Activated CD4-positive, CD25-positive, alpha-beta regulatory T cell (primary cell): ENCODE measurements at regions not wholly inside any gene's neighbourhood (a gene's known extent, or its start where the extent isn't known, plus 50 kb on each side); places are given as distances from the start of the nearest gene placed in this dataset.

Source experiments
- DNase-seq, 4 experiments: peaks; one replicate each; lab custom pipeline; 2025; lab: John Stamatoyannopoulos, UW

DNA sequence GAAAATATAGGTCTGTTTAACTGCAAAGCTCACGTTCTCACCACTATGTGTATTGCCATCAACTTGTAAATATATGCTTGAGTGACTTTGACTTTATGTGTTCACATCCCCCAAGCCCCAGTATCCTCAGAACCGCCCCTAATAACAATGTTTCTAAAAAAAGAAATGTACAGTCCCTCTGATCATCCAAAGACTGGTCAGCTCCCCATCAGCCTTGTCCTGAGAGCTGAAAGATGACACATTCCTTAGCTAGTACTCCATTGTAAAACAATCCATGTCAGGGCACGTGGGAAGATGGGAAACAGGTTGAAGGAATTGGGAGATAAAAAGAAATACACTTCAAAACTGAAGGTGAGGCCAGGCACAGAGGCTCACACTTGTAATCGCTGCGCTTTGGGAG is 279.4 kb upstream of the WWC1 start:
- no peak for DNase-seq

DNA sequence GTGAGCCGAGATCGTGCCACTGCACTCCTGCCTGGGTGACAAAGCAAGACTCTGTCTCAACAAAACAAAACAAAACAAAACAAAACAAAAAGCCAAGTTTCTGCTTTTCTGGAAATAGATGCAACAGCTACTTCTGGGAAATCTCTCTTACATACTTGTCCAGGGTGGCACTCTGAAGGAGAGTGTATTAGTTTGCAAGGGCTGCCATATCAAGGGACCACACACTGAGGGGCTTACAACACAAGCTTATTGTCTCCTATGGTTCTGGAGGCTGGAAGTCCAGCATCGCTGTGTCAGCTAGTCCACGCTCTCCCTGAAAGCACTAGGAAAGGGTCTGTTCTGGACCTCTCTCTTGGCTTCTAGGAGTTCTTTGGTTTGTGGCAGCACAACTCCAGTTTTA is 277.9 kb upstream of the WWC1 start:
- no peak for DNase-seq

- no peak for DNase-seq
Measured at GRCh38 chr5:168014433-168015123, 276.9 kb upstream of the WWC1 start.

- DNase-seq: no peak
Measured at GRCh38 chr5:168015506-168015905, 275.9 kb upstream of the WWC1 start.

DNA sequence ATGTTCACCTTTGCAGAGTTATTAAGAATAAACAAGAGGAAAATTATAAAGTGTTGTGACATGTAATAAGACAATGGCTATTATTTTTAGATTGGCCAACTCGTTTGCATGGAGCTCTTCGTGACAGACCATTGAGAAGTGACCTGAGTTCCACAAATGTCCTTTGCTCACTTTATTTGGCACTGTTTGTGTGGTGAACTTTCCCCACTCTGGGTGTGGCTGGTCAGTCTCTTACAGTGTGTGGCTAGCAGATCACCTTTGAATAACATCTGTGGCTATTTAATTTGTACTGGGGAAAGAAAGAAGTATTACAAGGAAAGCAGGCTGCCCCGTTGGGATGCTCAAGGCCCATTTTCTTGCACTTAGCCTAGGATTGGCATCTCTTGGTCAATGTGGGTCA is 274.1 kb upstream of the WWC1 start:
- no peak for DNase-seq

DNA sequence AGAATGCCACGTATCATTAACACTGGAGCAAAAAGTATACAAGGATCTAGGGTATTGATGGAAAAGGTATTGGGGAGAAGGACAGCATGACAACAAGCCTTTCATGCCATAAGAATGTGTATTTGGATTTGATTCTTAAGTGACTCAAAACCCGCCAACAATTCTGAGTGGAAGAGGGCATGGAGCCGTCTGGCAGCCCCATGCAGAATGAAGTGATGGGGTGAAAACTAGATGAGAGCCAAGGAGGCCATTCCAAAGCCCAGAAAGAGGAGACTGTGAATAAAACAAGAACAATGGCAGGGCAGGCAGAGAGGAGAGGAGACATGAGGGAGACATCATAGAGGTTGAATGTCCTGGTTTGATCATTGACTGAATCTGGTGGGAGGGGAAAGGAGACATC is 272.3 kb upstream of the WWC1 start:
- no peak for DNase-seq

DNA sequence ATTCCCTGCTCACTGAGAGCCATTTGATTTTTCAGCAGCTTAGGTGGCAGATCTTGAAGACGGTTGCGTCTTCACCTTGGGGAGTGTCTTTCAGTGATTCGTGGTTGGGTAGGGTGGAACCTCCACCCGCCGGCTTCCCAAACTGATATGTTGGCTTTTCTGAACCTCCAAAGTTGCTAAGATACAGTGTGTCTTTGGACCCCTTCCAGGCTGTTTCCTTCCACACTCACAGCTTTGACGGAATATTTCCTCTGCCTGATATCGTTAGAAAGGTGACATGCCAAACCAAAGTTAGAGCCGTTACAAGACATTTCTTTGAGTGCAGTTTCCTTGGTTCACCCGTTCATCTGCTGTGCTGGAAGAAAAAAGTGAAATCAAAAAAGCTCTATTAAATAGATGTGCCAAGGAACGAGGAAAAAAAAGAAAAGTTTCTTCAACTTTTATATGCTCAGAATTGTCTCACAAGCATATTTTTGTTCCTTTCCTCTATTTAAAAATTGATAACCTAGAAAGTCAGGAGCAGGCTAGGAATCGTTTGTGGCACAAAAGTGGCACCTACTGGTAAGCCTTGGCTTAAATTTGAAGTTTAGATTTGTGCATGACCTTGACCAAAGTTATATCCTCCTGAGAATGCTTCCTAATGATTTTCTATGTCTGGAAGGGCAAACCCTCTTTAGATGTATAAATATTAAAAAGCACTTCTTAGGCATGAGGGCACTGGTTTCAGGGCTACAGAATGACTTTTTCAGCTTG is 270.7 kb upstream of the WWC1 start:
- no peak for DNase-seq

GRCh38 chr5:168022446-168023169 is 268.8 kb upstream of the WWC1 start:
- DNase-seq: no peak

DNA sequence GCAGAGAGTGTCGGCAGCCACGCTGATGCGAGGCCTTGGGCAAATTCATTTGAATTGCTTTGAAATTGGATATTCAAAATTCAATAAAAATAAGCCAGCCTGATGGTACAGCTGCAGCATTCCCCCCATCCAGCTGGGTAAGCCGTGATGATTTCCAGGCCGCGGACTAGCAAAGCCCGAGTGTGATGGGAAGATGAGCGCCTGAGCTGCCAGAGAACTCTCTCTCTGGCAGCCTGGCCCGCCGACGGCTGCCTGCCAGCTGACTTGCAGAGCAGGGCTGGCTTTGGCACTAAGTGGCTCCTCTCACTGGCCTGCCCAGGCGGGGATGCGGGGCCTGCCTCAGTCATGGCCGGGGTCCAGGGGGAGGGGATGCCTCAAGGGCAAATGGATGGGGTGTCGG is 268.3 kb upstream of the WWC1 start:
- no peak for DNase-seq

DNA sequence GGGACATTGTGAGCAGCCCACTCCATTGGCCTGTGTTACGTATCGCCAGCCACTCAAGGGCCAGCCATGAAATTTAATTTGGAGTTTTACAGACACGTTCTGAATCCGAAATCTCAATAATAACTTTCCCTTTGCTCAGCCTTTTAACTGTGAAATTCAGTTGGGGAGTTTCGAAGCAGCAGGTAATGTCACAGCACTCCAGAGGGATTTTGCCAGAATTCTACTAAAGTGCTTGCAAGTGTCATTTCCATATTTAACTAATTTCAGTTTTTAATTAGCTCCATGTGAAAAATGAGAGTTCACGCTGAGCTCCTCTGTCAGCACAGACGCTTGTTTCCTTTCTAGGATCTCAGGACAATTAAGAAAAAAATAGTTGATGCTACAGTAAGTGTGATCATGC is 267.1 kb upstream of the WWC1 start:
- DNase-seq: no peak

DNA sequence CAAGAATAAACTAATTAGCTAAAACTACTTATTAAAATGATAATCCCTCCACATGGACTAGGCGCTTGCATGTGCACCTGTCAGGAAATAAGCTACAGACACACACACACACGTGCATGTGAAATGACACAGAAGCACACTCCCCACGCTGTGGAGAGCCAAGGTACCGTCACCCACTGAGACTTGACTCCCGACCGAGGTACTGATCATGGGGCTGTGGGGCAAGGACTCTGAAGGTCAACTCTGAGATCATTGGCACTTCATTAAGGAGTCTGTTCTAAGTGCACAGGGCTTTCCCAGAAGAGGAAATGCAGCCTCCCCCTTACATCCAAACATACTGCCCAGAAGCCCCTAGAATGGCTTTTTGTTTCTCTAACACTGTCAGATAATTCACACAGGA is 264.4 kb upstream of the WWC1 start:
- no peak for DNase-seq

GRCh38 chr5:168030912-168031311 is 260.5 kb upstream of the WWC1 start:
- DNase-seq: no peak

GRCh38 chr5:168031614-168032013 is 259.8 kb upstream of the WWC1 start:
- DNase-seq: no peak

GRCh38 chr5:168039039-168039438 is 252.4 kb upstream of the WWC1 start:
- no peak for DNase-seq

GRCh38 chr5:168039566-168040248 is 251.7 kb upstream of the WWC1 start:
- DNase-seq: no peak

DNA sequence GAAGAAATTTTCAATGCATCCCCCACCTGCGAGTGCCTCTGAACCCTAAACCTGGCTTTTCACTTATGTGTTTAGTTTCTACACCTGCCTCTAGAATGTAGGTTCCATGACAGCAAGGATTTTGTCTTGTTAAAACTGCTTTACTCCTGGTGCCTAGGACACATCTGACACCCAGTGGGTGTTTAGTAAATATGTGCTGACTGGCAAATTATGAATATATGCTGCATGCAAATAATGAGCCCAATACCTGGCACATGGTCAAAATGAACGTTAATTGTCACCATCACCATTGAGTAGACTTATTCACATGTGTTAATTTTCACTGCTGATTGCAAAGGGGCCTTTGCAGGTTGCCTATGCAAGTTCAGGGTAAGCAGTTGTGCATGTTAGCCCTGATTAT is 249.9 kb upstream of the WWC1 start:
- DNase-seq: no peak

DNA sequence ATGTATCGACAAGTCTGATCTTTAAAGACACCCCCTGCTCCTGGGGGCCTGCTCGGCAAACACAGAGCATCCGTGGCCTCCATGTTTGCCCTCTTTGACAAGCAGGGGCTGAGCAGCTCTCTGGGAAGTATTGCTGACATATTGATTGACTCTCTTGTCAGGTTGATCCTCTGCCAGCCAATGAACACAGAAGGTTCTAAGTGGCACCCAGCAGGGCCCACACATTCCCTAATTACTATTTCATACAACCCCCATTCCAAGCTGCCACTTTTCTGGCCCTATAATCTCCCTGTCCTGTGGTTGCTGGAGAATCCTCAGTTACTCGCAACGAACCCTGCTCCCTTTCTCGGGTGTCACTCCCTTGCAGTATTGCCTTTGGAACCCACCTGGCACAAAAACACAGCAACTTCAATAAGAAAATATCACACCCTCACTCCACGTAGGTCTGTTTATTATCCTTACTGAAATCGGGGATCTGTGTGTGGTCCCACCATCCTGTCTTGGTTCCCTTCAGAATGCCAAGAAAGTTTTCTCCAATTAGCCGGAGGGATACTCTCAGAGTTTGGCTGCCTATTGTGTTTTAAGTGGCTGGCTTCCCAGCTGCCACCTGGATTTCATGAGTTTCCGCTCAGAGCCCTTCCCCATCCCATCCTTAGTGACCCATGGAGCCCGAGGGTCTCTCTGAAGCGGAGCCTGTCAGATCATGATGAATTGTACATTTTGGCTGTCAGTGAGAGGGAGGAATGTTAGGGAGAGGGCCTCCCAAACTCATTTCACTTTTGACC is 249.0 kb upstream of the WWC1 start:
- DNase-seq: no peak

DNA sequence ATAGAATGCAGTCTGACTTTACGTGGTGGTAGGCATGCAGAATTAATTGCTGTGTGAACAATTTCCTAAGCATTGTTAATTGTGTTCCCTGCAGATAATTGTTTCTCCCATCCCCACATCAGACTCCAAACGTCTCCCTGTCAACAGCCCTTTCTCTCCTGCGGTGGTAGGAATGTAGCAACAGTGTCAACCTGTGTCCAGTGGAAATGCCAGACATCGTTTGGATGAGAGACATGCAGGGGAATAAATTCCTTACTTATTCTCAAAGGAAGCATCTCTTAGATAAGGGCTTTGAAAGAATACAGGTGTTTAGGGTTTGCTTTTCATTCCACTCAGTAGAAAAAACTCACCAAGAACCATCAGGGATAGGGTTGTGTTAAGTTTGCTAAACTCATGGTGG is 245.3 kb upstream of the WWC1 start:
- DNase-seq: no peak

GRCh38 chr5:168047043-168047668 is 244.3 kb upstream of the WWC1 start:
- DNase-seq: no peak

DNA sequence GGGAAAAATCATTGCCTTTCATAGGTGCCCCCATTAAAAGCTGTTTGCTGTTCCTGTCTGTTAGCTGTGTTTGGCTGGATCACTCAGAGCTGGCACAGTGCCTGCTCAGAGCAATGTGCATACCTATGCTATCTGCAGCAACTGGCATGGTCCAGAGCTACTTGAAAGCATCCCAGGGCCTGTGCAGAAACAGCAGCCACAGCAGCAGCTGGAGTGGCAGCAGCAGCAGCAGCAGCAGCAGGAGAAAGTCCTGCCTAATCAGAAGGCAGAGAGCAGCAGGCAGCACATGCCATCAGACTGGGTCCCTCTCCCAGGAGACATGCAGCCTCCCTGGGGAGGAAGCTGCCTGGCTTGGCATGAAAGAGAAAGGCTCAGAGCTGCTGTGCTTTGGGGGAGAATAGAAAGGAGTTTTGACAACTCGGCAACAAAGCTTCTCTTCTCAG is 243.8 kb upstream of the WWC1 start:
- DNase-seq: no peak

- DNase-seq: no peak
Measured at GRCh38 chr5:168048486-168048885, 243.0 kb upstream of the WWC1 start.
